Endothelial cell of umbilical vein (primary cell): ENCODE measurements at regions not wholly inside any gene's neighbourhood (a gene's known extent, or its start where the extent isn't known, plus 50 kb on each side); places are given as distances from the start of the nearest gene placed in this dataset.

Experiments used
- BruUV-seq: library from RNA; stranded (reverse); fragments of 400-500 nt; replicated peaks from 2 replicates; lab custom pipeline; 2021; lab: Mats Ljungman, UMichigan
- CTCF ChIA-PET: fragments of 300-600, 350-600 bp; sonication (Branson Sonifier 250); formaldehyde crosslinking; loops from one replicate; lab custom pipeline; 2021; ENCODE audit warnings: antibody characterized with exemption, inconsistent platforms; lab: Charles Lee
- POLR2A ChIA-PET: fragments of 300-600, 350-600 bp; sonication (Branson Sonifier 250); formaldehyde crosslinking; loops from one replicate; lab custom pipeline; 2021; ENCODE audit warnings: antibody characterized with exemption, inconsistent platforms; lab: Charles Lee
- DNase-seq: peaks from one replicate; pipeline ENCODE4 v3.0.0-alpha.2; 2011; ENCODE audit warnings: low read depth, low spot score
- FAIRE-seq: peaks from 2 replicates; lab custom pipeline; 2011; peaks lifted over from hg19 to GRCh38; lab: Jason Lieb, UNC
- H2AFZ ChIP-seq: 2 replicates; pipeline ENCODE4 v1.6.0; 2012; ENCODE audit warnings: low read depth, low read length, control low read depth, inconsistent platforms
- H3K27ac ChIP-seq: 2 replicates; pipeline ENCODE4 v1.5.1; 2011; ENCODE audit warnings: low read depth, mild to moderate bottlenecking, control low read depth, low read length, moderate library complexity; ENCODE audit not compliant: insufficient read depth
- H3K27me3 ChIP-seq, 2 experiments: 2 replicates each; pipeline versions ENCODE4 v1.6.0 to v1.6.1; 2011; ENCODE audit warnings: low read length in 2 of 2, mixed read lengths in 1 of 2; ENCODE audit not compliant: control insufficient read depth in 2 of 2, insufficient read depth in 2 of 2
- H3K36me3 ChIP-seq, 2 experiments: 2 replicates in 1 of 2; 3 replicates in 1 of 2; pipeline ENCODE4 v1.5.1; 2011; ENCODE audit warnings: low read length in 2 of 2, mild to moderate bottlenecking in 1 of 2, moderate library complexity in 1 of 2; ENCODE audit not compliant: control insufficient read depth in 2 of 2, insufficient read depth in 2 of 2; ENCODE audit errors: extremely low read depth in 1 of 2
- H3K4me1 ChIP-seq: 3 replicates; pipeline ENCODE4 v1.5.1; 2011; ENCODE audit warnings: mild to moderate bottlenecking, low read length; ENCODE audit not compliant: control insufficient read depth, insufficient read depth; ENCODE audit errors: extremely low read depth
- H3K4me2 ChIP-seq: 2 replicates; pipeline ENCODE4 v1.6.1; 2011; ENCODE audit warnings: low read length, control low read depth, mixed read lengths; ENCODE audit not compliant: insufficient read depth
- H3K4me3 ChIP-seq, 3 experiments: fragments of 200-600 bp in 1 of 3; sonication (generic), shearing (Covaris generic) in 1 of 3; replicated peaks in 1 of 3; 2 replicates each; pipeline ENCODE4 v1.5.1; 2011 to 2016; ENCODE audit warnings: control low read depth in 3 of 3, low read length in 3 of 3, mild to moderate bottlenecking in 2 of 3, inconsistent platforms in 1 of 3, low read depth in 1 of 3, moderate library complexity in 1 of 3; ENCODE audit not compliant: insufficient read depth in 1 of 3
- H3K79me2 ChIP-seq: 2 replicates; pipeline ENCODE4 v1.6.0; 2012; ENCODE audit warnings: low read length, inconsistent platforms; ENCODE audit not compliant: control insufficient read depth, insufficient read depth
- H3K9ac ChIP-seq: replicated peaks from 2 replicates; pipeline ENCODE3; 2011; ENCODE audit warnings: low read length, control low read depth; ENCODE audit not compliant: insufficient read depth; ENCODE audit errors: extremely low read depth
- H3K9me1 ChIP-seq: replicated peaks from 3 replicates; pipeline ENCODE4 v1.6.0; 2011; ENCODE audit warnings: mild to moderate bottlenecking, low read length; ENCODE audit not compliant: control insufficient read depth, insufficient read depth; ENCODE audit errors: extremely low read depth
- H3K9me3 ChIP-seq: replicated peaks from 2 replicates; pipeline ENCODE4 v1.5.1; 2012; ENCODE audit warnings: low read length, inconsistent platforms; ENCODE audit not compliant: control insufficient read depth, insufficient read depth
- H4K20me1 ChIP-seq: replicated peaks from 2 replicates; pipeline ENCODE3; 2011; ENCODE audit warnings: mild to moderate bottlenecking, low read length; ENCODE audit not compliant: control insufficient read depth, insufficient read depth; ENCODE audit errors: extremely low read depth
- EZH2 ChIP-seq: IDR thresholded peaks from 2 replicates; pipeline ENCODE4 v1.6.1; 2012; ENCODE audit warnings: borderline replicate concordance, low read depth, mild to moderate bottlenecking, moderate library complexity, low read length, inconsistent platforms; ENCODE audit not compliant: severe bottlenecking
- FOS ChIP-seq: IDR thresholded peaks from 2 replicates; pipeline ENCODE4 v1.6.1; 2011; ENCODE audit warnings: mild to moderate bottlenecking, low read length, moderate library complexity, borderline replicate concordance; ENCODE audit not compliant: insufficient read depth
- GATA2 ChIP-seq: IDR thresholded peaks from 2 replicates; pipeline ENCODE4 v1.7.0; 2011; ENCODE audit warnings: low read depth, mild to moderate bottlenecking, moderate library complexity, mixed read lengths, low read length; ENCODE audit not compliant: insufficient read length, insufficient read depth
- JUN ChIP-seq: IDR thresholded peaks from 2 replicates; pipeline ENCODE4 v1.6.1; 2011; ENCODE audit warnings: borderline replicate concordance, low read depth; ENCODE audit not compliant: insufficient read length, insufficient read depth
- MYC ChIP-seq: IDR thresholded peaks from one replicate; pipeline ENCODE4 v1.6.1; 2011; ENCODE audit warnings: mild to moderate bottlenecking, low read depth, low read length
- POLR2A ChIP-seq: IDR thresholded peaks from 2 replicates; pipeline ENCODE4 v1.6.1; 2012; ENCODE audit warnings: low read depth, mild to moderate bottlenecking, control low read depth, low read length
- POLR2AphosphoS5 ChIP-seq: IDR thresholded peaks from 2 replicates; pipeline ENCODE4 v1.6.1; 2012; ENCODE audit warnings: low read depth, mild to moderate bottlenecking, control low read depth, low read length, moderate library complexity; ENCODE audit not compliant: insufficient read depth
- dilution Hi-C: fragments of 300-500 bp; cut with MboI; formaldehyde crosslinking; loops from one replicate; pipeline ENCODE4 v1.15.0; 2019; ENCODE audit warnings: low sequenced_read_pairs; ENCODE audit not compliant: extremely low pct_ligation_motif_present
- intact Hi-C: fragments of 100-400 bp; cut with micrococcal nuclease; formaldehyde crosslinking; loops from one replicate; pipeline ENCODE4 v1.10.0; 2022
- TF ChIP-seq, protein P1 (sequence below): IDR thresholded peaks from 2 replicates; pipeline ENCODE4 v1.6.1; 2011; ENCODE audit not compliant: insufficient read depth, insufficient read length
- TF ChIP-seq, protein P2 (sequence below), 2 donors: IDR thresholded peaks; 1 replicate in 1 of 2; 2 replicates in 1 of 2; pipeline ENCODE4 v1.5.1; 2011; ENCODE audit warnings: low read length in 2 of 2, mild to moderate bottlenecking in 2 of 2, moderate library complexity in 2 of 2, control low read depth in 1 of 2, inconsistent platforms in 1 of 2, low read depth in 1 of 2; ENCODE audit not compliant: insufficient read depth in 1 of 2; ENCODE audit errors: extremely low read depth in 1 of 2

DNA sequence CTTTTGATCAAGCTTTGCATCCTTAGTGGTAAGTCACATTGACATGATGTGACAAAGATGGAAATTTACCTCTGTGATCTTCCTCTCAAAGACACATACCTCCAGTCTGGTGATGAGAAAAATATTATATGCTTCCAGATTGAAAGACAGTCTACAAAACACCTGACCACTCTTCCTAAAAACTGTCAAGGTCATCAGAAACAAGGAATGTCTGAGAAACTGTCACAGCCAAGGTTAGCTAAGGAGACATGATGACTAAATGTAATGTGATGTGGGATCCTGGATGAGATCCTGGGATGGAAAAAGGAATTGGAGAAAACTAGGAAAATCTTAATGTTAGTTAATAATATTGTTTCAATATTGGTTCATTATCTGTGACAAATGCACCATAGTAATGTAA, 226.6 kb upstream of the ST6GAL2 start:
- Histone ChIP-seq H4K20me1 (no peaks in the 10 kb centered on the region), H3K4me1 (no peaks in the 10 kb centered on the region), H3K9me3 (no peaks in the 10 kb centered on the region), H2AFZ (no peak overlapping the region), H3K79me2 (no peaks in the 10 kb centered on the region), H3K27ac (no peak overlapping the region), H3K4me3 (no peak overlapping the region), H3K36me3 (no peaks in the 10 kb centered on the region), H3K4me2 (no peak overlapping the region), H3K9me1 (no peaks in the 10 kb centered on the region), H3K9ac (no peak overlapping the region), H3K27me3 (no peaks in the 10 kb centered on the region)
- dilution Hi-C loops (no loop called here), intact Hi-C loops (no loop called here)
- FAIRE-seq, result no peak
- no peak for DNase-seq
- TF ChIP-seq POLR2AphosphoS5 (no peak), GATA2 (no peak), FOS (no peak), MYC (no peak), JUN (no peak), POLR2A (no peak), EZH2 (no peak)
- TF ChIP-seq, protein P1, sequence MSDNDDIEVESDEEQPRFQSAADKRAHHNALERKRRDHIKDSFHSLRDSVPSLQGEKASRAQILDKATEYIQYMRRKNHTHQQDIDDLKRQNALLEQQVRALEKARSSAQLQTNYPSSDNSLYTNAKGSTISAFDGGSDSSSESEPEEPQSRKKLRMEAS, result no peak
- TF ChIP-seq, protein P2, sequence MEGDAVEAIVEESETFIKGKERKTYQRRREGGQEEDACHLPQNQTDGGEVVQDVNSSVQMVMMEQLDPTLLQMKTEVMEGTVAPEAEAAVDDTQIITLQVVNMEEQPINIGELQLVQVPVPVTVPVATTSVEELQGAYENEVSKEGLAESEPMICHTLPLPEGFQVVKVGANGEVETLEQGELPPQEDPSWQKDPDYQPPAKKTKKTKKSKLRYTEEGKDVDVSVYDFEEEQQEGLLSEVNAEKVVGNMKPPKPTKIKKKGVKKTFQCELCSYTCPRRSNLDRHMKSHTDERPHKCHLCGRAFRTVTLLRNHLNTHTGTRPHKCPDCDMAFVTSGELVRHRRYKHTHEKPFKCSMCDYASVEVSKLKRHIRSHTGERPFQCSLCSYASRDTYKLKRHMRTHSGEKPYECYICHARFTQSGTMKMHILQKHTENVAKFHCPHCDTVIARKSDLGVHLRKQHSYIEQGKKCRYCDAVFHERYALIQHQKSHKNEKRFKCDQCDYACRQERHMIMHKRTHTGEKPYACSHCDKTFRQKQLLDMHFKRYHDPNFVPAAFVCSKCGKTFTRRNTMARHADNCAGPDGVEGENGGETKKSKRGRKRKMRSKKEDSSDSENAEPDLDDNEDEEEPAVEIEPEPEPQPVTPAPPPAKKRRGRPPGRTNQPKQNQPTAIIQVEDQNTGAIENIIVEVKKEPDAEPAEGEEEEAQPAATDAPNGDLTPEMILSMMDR (IDR thresholded peaks at IDR 0.05; ENCODE audit: extremely low read depth in 1 of 2, insufficient read depth in 1 of 2, low read depth in 1 of 2, low read length in 2 of 2), result no peak
- BruUV-seq, result no TSS peak
- ChIA-PET POLR2A (no interaction called here), CTCF (no interaction called here)
